GM13977 (cell line): ENCODE measurements at regions not wholly inside any gene's neighbourhood (a gene's known extent, or its start where the extent isn't known, plus 50 kb on each side); places are given as distances from the start of the nearest gene placed in this dataset.

ENCODE experiments used
- DNase-seq: peaks from one replicate; pipeline ENCODE4 v3.0.0; 2012; ENCODE audit warnings: low spot score
- in situ Hi-C: fragments of 300-500 bp; cut with MboI; formaldehyde crosslinking; loops from one replicate; pipeline ENCODE4 v1.12.0; 2022; ENCODE audit warnings: low sequenced_read_pairs, low pct_unique_long_range_greater_than_20kb, mixed read lengths, inconsistent platforms; ENCODE audit not compliant: unreplicated experiment
- TF ChIP-seq, protein P1 (sequence below): IDR thresholded peaks from 2 replicates; pipeline ENCODE4 v1.5.1; 2012; ENCODE audit warnings: mild to moderate bottlenecking, control low read depth; ENCODE audit not compliant: insufficient read depth; ENCODE audit errors: extremely low read depth, missing control alignments

DNA sequence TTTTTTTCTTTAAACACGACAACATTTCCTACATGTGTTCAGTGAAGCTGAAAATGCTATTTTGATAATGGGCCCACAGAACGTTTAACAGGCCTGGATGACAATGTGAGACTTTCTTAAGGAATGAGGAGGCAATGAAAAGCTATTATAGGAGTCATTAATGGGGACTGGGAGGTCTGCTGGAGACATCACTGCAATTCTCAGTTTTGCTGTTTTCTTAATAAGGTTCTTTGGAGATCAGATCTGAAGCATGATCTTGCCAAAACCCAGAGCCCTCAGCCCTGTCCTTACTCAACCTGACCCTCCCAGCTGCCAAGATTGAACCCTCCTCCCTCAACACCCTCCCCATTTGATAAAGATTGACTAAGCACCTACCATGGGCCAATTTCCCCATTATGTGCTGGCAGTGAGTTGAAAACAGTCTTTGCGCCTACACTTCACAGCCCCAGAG, 353.1 kb downstream of the MAFB start:
- TF ChIP-seq, protein P1, sequence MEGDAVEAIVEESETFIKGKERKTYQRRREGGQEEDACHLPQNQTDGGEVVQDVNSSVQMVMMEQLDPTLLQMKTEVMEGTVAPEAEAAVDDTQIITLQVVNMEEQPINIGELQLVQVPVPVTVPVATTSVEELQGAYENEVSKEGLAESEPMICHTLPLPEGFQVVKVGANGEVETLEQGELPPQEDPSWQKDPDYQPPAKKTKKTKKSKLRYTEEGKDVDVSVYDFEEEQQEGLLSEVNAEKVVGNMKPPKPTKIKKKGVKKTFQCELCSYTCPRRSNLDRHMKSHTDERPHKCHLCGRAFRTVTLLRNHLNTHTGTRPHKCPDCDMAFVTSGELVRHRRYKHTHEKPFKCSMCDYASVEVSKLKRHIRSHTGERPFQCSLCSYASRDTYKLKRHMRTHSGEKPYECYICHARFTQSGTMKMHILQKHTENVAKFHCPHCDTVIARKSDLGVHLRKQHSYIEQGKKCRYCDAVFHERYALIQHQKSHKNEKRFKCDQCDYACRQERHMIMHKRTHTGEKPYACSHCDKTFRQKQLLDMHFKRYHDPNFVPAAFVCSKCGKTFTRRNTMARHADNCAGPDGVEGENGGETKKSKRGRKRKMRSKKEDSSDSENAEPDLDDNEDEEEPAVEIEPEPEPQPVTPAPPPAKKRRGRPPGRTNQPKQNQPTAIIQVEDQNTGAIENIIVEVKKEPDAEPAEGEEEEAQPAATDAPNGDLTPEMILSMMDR: no peak
- in situ Hi-C loops: no loop called here

DNA sequence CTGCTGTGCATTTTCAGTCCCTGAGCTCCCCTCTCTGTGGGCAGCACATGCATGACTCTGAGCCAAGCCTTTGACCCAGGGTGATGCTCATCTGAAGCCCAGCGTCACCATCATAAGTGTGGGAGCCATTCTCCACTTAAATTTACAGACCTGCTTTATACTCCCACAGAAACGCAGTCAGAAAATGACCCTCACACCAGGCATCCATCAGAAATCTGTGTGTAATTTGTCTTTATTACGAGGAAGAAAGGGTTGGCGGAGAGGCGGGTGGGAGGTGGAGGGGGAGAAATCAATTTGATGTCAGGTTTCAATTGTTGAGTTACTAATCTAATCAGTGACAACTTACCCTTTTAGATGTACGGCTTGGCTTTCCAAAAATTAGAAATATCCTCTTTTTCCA, 353.6 kb downstream of the MAFB start:
- DNase-seq: no peak
- TF ChIP-seq, protein P1: no peak
- in situ Hi-C loops: no loop called here

More for the DNA sequence above, 353.1 kb downstream of the MAFB start:
- DNase-seq: no peak

DNA sequence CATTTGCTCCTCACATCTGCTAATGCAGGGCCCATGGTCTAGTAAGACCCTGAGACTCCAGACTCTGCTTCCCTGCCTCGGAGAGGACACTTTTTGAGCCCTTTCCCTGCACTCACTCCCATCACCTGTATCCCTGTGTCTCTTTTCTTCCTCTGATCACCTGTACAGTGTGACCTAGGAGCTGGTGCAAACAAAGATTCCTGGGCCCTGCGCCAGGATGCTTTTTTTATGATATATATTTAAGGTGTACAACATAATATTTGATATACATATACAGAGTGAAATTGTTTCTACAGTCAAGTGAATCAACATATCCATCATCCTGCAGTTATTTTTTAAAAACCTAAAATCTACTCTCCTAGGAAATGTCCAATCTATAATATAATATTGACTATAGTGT, 355.4 kb downstream of the MAFB start:
- DNase-seq: no peak
- TF ChIP-seq, protein P1: no peak
- in situ Hi-C loops: no loop called here

DNA sequence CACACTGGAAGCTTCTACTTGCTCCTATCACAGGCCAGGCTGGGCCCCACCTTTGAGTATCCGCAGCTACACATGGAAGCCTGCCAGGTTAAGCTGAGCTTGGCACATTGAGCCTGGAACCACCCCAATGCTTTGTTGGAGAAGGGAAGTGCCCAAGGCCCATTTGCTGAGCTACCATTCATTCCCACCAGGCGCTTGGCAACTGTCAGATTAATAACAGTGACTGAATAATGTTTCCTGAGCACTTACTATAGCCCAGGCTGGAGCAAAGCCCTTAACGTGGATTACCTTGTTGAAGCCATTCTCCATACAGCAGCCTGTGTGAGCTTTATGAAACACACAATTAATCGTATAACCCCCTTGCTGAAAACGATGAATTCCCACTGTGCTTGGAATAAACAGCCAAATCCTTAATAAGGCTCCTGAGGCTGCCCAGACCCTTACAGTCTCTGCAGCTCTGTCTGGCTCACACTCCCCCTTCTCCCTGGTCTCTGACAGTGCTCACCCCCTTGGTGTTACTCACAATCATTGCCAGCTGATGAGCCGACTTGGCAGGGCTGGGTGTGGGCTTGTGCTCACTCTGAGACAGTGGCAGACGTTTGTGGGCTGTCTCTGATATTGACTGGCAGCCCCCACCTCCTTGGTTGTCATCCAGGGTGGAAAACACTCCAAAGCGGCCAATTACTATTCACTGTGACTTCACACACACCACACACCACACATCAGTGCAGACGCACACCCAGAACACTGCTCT, 357.1 kb downstream of the MAFB start:
- DNase-seq: no peak
- in situ Hi-C loops: no loop called here
- TF ChIP-seq, protein P1: no peak

DNA sequence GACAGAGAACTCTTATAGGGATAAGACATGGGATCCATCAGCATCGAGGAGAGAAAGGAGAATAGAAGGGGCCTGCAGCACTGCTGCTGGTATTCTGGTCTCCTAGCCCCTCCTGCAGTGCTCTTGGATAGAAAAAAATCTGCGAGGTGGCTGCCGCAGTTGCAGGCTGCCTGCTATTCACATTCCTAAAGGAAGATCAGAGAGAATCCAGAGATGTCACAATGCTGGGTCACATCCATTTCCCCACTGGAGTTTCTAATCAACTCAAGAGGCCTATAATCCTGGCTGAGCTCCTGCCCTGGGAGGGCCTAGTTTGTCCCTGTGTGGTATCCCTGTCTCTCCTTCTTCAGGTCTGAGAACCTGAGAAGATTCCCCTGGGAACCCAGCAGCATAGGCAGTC, 357.8 kb downstream of the MAFB start:
- DNase-seq: no peak
- in situ Hi-C loops: no loop called here
- TF ChIP-seq, protein P1: no peak

DNA sequence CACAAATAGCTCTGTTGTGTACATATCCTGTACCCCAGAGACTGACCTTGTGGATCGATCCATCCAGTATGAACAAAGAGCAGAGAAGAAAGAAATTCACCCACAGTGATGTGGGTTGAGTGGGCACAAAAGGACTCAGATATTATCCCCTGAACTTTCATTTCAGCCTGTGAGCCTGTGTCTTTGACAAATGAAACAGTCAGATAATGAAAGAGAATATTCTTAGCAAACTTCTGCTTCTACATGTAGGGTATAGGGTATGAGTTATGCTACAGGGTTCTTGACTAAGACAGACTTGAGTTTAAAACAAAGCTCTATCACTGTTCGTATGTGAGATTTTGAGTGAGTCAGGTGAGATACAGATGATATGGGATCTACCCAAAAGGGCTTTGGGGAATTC, 359.7 kb downstream of the MAFB start:
- TF ChIP-seq, protein P1: no peak
- in situ Hi-C loops: no loop called here
- no peak for DNase-seq
